Stimulated activated CD8-positive, alpha-beta memory T cell treated with anti-CD3 and anti-CD28 coated beads, Interleukin-7, amount 100 ng/mL, for 48 hours (primary cell): ENCODE measurements at regions not wholly inside any gene's neighbourhood (a gene's known extent, or its start where the extent isn't known, plus 50 kb on each side); places are given as distances from the start of the nearest gene placed in this dataset.
A peak's percentile ranks its signal among the peaks of the same experiment; 100 is the strongest.

Experiments used
- DNase-seq, 2 donors: peaks; one replicate each; pipeline ENCODE4 v3.0.0-alpha.2; 2020; ENCODE audit warnings: low read depth in 1 of 2; ENCODE audit errors: extremely low read depth in 1 of 2

DNA sequence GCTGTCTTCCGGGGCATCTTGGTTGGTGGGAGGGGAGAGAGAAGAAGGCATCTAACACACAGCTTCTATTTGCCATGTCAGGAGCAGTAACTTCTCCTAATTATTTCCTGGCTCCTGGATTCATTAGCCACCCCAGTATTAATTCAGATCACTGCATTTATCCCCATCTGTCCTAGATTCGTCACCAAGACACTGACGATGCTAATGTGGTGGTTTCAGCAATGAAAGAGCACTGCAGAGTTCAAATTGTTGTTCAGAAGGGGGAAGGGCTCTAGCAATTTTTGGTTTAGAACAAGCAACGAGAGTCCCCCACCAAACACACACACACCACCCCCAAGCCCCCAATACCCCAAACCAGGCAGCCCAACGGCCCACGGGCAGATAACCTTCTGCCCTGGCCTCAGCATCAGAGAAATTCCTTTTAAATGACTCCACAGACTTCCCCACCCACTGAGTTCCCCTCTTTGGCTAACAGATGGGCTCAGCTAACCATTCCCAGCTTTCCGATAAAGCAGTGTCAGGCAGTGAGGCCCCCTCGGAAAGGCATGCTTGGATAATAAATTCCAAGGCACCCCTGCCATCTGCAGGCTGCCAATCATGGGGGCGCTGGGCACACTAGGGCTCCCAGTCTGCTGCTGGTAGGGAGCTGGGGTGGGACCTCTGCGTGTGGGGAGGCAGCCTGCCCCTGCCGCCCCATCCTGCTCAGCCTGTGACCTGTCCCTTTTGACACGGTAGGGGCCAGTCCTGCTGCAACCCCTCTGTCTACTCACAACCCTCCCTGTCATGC lies 453.5 kb downstream of the MIAT start:
- DNase-seq, result no peak

DNA sequence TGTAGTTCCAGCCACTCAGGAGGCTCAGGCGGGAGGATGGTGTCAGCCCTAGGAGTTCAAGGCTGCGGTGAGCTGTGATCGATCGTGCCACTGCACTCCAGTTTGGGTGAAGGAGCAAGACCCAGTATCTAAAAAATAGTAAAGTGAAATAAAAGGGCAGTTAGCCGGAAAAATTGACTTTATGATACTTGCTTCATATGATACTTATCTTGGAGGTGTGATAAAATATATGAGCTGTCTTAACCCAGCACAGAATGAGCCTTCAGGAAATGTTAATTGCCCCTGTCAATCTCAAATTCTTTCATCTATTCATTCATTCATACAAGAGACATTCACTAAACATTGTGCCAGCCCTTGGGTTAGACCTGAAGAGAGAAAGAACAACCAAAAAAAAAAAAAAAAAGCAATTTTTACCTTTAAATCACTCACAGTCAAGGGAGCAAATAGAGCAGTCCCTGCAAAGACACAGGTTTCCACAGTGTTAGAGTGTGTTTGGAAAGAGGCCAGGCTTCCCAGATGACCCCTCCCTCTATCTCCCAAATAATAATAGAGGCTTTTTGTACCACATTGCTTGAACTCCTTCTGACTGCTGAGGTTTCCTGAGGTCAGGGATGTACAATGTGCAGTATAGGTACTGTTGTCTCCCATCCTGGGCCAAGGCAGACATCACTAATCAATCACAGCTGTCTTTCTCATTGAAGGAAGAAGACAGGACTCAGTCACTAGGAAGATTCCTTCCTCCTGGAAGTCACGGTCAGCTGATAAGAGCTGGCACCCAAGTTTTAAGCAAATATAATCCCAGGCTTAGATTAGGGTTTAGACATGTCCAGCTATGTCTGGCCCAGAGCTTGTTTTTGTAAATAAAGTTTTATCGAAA lies 454.6 kb downstream of the MIAT start:
- DNase-seq, result no peak

DNA sequence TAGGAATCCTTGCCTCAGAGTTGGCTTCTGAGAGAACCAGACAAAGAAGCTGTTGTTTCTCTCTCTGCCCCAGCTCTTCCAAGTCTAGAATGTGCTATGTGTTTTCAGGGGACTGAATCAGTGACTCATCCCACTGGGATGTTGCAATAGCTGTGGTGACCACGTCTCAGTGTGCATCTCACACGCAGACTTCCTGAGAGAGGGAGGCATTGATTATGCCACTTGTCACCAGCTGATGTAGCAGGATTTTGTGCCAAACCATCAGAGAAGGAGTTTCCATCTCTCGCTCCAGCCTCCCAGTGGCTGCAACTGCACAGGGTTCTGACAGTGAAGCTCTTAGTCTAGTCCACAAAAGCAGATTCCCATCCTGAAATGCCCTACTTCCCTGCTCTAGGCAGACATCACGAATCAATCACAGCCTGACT lies 455.8 kb downstream of the MIAT start:
- DNase-seq, result peak in 1 of 2 donors; percentile 15

DNA sequence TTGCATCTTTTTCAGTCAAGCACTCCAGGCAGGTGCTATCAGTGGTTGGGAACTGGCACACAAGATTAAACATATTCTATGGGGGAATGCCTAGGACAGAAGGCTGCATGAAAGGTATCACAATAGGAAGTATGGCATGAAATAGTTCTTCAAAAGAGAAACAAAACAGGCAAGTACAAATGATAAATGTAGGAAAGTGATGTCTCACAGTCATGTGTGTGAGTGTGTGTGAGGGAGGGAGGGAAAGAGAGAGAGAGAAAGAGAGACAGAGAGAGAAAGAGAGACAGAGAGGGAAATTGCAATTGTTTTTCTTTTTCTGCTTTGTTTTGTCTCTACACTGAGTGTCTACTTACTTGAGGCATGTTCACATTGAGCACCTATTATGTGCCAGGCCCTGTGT lies 456.3 kb downstream of the MIAT start:
- no peak for DNase-seq

DNA sequence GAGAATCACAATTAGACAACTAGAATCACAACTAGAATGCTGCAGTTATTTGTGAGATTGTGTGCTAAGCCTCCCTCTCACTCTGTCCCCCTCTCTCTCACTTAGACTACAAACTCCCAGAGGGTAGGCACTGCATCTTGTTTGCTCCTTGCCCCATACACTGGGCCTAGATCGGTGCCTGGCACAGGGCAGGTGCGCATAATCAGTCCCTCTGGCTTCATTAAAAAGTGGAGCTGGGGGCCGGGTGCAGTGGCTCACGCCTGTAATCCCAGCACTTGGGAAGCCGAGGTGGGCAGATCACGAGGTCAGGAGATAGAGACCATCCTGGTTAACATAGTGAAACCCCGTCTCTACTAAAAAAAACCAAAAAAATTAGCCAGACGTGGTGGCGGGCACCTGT lies 456.8 kb downstream of the MIAT start:
- DNase-seq, result no peak

DNA sequence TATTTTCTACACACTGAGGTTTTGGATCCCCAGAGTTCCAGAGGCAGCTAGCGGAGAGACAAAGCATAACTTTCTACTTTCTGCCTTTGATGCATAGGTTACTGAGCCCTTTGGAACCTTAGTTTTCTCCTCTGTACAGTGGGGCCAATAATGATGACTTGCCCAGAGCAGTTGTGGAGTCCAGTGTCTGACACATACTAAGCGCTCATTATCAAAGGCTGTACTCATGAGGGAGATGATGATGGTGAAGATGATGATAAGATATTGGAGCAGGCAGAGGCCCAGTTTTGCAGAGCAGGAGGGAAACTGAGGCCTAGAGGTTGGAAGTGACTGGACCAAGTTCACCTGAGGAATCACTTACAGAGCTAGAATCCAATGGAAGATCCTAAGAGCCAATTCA lies 458.0 kb downstream of the MIAT start:
- DNase-seq, result no peak

DNA sequence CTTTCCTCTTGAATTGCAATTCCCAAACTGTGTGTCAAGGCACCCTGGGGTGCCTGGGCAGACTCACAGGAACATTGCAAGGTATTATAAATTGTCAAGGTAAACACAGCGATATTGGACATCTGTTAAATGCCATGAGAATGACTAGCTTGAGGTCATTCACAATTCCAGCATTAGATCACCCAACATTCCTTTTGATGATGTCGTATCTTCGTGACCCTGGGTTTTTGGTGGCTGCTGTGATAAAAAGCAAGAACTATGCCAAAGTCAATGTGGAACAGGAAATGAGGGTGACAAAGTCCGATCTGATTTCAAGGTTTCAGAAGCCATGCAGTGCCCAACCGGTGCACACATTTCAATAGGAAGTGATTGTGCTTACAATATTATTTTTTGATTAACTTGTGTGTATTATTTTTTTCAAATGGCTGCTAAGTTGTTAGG lies 458.4 kb downstream of the MIAT start:
- no peak for DNase-seq

DNA sequence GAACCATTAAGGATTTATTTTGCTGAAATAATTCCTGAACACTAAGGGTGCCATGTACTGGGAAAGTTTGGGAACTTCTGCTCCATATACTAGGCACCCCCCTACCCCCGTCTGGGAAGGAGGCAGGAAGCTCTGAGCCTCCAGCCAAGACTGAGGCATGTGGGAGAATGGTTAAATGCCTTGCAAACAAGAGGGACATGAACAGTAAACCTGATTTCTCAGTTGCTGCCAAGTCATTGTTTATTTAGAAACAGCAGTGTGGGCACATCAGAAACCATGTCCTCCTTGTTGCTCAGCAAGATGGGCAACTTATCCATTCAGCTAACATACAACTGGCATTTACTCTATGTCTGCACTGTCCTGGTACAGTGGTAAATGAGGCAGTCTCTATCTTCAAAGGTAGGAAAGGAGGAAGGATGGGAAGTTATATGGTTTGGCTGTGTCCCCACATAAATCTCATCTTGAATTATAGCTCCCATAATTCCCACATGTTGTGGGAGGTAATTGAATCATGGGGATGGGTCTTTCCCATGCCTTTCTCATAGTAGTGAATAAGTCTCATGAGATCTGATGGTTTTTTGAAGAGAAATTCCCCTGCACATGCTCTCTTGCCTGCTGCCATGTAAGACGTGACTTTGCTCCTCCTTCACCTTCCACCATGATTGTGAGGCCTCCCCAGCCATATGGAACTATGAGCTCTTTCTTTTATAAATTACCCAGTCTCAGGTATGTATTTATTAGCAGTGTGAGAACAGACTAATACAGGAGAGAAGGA lies 459.1 kb downstream of the MIAT start:
- DNase-seq, result no peak

DNA sequence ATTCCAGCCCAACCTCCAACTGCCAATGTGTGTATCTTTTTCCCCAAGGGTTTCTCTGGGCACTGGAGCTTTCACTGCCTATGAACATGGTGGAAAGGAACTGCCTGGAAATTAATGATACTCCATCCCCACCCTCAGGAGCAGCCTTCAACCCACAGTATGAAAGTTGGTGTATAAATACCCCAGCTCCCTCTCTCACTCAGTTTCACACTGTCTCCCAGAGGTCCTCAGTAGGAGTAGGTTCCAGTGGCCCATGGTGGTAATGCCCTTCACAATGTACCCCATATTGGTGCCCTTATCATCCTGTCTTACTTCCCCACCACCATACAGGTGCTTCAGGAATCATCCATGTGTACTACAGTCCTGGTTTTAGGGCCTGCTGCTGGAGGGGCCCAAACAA lies 462.6 kb downstream of the MIAT start:
- DNase-seq, result no peak

DNA sequence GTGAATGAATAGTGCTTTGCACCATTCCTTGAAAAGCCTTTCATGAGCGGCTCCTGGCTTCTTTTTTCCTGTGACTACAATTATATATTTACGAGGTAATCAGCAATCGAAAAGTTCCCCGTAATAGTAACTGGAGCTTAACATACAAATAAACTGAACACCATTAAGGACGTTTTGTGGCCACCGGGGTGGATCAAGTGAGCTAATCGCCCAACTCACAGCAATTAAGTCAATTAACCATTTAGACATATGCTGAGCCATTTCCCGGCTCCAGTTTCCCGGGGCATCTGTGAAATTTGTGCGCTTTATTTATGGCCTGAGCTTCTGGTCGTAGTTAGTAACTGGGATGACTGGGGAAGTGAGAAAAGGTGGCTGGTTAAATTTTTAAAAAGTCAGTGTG lies 465.2 kb downstream of the MIAT start:
- DNase-seq, result no peak

DNA sequence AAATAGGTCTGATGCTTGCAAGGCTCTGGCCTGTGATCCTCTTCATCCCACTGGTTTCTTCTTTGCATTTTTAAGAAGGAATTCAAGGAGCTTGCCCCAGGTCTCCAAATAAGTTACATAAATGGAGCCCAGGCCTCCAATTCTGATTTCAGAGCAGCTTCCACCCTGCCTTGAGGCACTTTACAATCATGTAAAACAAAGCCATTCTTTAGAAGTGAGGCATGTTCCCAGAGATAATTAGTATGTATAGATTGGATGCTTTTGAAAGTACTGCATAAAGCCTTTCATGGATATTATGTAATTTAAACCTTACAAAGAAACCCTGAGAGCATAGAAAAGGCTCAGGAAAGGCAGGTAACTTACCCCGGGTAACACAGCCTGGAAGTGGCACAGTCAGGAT lies 466.5 kb downstream of the MIAT start:
- no peak for DNase-seq

DNA sequence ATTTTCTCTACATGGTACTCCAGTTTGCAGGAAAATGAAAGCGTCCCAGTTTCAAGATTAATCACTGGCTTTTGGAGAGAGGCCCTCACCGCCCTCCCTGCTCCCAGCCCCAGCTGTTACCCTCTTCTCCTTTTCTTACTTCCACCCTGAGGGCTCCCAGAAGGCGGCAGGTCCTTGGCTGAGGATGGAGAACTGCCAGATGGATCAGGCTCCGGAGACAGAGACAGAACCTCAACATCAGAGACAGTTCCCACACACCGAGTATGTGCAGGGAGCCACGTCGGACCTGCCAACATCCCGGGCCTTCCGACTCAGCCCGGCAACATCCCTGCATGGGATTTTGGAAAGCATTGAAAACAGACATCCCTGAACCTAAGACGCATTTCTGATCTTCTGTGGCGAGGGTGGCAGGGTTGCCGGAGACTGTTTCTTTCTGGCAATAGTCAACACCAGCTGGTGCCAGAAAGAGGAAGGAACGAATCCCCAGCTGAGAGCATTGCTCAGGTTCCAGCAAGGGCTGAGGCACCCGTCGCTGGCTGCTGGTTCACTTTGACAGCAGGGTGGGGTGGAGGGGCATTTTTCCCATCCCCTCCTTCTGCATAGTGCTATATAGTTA lies 467.1 kb downstream of the MIAT start:
- DNase-seq, result no peak

DNA sequence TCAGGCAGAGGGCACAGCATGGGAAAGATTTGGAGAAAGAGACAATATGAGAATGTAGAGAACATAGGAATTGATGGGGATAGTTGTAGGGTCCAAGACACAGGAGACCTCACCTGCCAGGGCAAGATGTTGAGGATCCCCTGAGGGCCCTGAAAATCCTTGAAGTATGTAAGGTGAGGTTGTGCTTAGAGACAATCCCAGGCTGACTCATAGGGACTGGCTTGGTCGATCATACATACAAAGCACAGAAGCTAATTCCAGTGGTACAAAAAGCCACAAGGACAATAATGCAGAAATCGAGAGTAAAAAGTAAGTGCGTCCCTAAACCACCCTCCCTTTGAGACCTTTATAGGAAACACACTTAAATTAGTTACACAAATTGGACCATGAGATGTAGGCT lies 468.2 kb downstream of the MIAT start:
- no peak for DNase-seq

DNA sequence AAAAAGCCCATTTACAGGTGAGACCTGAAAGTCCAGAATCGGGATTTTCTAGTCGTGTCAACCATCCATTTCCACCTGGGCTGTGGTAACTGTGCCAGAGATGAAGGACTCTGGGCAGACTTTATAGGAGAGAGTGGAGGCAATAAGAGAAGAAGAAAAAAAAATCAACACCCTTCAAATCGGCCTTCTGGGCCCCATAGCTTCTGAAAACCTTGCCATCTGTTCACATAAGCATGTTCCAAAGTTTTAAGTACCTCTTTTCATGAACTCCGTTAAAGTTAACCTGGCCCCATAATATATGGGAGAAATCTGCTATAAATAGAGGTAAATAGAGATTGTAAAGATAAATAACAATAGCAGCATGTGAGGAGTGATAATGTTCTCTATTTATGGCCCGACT lies 470.5 kb downstream of the MIAT start:
- no peak for DNase-seq

DNA sequence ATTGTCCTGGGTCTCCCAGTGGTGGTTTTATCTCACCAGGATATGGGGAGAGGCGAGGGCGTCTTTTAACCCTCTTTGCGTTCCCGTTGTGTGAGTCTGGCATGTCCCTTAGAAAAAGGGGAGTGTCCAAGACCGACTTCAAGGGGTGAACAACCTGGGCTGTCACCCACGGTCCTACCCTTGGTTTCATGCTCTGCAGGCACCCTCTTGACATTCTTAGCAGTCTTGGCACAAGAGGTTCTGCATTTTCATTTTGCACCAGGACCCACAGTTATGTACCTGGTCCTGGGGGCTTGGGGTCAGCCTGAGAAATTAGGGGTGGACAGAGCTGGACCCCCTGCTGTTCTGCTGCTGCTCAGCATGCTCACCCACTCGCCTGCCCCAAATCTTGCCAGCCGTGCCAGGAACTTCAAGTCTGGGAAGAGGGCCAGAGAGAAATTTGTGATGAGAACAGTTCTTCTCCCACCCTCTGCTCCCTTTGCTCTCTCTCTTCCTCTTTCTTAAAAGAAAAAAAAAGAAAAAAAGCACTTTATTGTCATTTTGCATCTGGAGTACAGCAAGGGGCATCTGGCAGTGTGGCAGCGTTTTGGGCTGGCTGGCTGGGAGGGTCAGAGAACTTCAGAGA lies 471.2 kb downstream of the MIAT start:
- DNase-seq, result no peak

DNA sequence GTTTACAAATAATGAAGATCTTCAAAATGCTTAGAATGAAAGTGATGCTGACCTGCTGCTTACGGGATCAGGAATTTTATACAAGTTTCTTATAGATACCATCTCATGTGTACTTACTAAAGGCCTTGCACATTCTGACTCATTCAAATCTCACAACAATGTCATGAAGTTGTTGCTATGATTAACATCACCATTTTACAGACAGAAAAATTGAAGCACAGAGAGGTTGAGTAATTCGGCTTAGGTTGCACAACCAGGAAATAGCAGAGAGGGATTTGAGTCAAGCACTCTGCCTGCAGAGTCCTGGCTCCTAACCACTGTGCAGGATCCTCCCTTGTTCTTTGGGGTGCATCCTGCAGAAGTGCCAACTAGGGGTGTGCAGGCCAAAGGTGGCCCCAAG lies 471.9 kb downstream of the MIAT start:
- DNase-seq, result no peak

DNA sequence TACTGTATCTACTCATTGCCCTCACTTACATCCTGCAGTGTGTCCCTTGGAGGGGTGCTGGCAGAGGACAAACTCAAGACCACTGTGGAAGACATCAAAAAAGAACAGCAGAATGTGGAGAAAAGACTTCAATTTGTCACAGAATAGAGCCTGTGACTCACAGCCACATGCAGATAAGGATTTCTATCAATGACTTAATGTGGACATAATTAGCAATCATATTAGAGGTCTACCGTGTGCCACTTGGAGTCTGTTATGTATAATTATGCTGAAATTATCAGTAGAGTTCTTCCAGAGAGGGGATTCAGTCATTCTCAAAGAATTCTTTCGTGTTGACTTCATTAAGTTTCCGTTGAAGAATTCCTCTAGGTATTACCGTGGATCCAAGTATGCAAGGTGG lies 473.5 kb downstream of the MIAT start:
- DNase-seq, result no peak

DNA sequence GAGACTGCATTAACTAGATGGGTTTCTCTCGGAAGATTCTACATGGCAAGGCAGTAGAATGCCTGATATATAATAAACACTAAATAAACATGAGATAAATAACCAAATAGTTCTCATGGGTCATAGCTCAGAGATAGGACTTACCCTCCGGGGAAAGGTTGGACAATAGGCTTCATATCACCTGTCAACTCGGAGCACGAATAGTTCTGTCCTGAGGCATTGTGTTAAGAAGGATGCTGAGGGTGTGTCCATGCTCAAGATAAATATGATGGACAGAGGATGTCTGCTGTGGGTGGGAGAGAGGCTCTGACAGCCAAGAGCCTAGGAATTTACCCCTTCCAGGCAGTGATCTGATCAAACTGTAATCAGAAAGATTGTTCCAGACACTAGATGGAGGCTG lies 474.0 kb downstream of the MIAT start:
- DNase-seq, result no peak

DNA sequence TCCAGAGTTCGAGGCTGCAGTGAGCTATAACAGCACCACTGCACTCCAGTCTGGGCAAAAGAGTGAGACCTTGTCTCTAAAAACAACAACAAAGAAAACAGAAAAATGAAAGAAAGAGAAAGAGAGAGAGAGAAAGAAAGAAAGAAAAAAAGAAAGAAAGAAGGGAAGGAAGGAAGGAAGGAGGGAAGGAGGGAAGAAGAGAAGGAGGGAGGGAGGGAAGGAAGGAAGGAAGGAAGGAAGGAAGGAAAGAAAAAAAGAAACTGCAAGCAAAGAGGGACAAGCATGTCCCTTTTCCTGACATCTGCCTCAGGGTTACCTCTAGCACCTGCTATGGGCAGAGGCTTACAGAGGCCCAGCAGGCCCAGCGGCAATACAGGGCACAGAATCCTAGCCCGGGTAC lies 475.0 kb downstream of the MIAT start:
- DNase-seq, result no peak

DNA sequence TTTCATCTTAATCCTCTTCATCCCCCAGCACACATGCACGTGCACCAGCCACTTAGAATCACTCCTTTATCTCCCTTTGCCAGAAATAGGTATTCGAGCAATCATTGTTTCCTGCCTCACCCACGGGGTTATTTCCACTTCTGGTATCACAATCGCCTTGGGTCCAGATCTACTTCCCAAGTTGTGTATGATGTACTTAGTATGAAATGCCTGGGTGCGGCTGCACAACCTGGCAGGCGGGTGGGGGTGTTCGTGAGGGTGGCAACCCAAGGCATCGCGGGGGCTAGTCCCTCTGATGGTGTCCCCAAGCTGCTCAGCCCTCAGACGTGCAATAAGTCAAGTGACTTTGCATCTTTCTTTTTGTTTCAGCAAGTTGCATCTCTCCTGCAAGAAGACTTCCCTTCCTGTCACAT lies 475.6 kb downstream of the MIAT start:
- DNase-seq, result no peak
